Endothelial cell of umbilical vein (primary cell): ENCODE measurements at regions not wholly inside any gene's neighbourhood (a gene's known extent, or its start where the extent isn't known, plus 50 kb on each side); places are given as distances from the start of the nearest gene placed in this dataset.

Experiments
- EZH2 ChIP-seq: IDR thresholded peaks from 2 replicates; pipeline ENCODE4 v1.6.1; 2012; ENCODE audit warnings: borderline replicate concordance, low read depth, mild to moderate bottlenecking, moderate library complexity, low read length, inconsistent platforms; ENCODE audit not compliant: severe bottlenecking
- JUN ChIP-seq: IDR thresholded peaks from 2 replicates; pipeline ENCODE4 v1.6.1; 2011; ENCODE audit warnings: borderline replicate concordance, low read depth; ENCODE audit not compliant: insufficient read length, insufficient read depth
- MYC ChIP-seq: IDR thresholded peaks from one replicate; pipeline ENCODE4 v1.6.1; 2011; ENCODE audit warnings: mild to moderate bottlenecking, low read depth, low read length
- TF ChIP-seq, protein P1 (sequence below), 2 donors: IDR thresholded peaks; 1 replicate in 1 of 2; 2 replicates in 1 of 2; pipeline ENCODE4 v1.5.1; 2011; ENCODE audit warnings: low read length in 2 of 2, mild to moderate bottlenecking in 2 of 2, moderate library complexity in 2 of 2, control low read depth in 1 of 2, inconsistent platforms in 1 of 2, low read depth in 1 of 2; ENCODE audit not compliant: insufficient read depth in 1 of 2; ENCODE audit errors: extremely low read depth in 1 of 2

DNA sequence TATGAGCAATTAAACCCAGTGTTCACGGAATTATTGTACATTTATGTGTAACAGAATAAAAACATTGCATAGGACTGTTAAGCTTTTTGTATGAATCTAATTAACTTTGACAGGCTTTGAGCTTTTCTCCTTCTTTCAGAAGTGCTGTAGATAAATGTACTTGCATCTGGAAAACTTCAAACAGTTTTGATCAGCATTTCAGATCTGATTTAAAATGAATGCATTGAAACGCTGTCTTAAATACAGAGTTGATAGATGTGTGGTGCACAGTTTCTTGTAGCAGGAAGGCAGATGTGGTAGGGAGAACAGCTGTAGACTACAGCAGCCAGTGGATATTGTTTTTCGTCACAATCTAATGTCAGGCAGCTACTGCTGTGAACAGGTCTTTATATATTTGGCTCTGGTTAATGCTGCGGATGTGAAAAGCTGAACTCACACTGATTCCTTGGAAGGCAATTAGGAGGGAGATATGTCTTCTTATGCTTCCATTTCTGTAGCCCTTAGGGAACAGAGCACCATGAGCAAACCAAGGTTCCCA is 193.8 kb upstream of the GOLIM4 start:
- TF ChIP-seq, protein P1, sequence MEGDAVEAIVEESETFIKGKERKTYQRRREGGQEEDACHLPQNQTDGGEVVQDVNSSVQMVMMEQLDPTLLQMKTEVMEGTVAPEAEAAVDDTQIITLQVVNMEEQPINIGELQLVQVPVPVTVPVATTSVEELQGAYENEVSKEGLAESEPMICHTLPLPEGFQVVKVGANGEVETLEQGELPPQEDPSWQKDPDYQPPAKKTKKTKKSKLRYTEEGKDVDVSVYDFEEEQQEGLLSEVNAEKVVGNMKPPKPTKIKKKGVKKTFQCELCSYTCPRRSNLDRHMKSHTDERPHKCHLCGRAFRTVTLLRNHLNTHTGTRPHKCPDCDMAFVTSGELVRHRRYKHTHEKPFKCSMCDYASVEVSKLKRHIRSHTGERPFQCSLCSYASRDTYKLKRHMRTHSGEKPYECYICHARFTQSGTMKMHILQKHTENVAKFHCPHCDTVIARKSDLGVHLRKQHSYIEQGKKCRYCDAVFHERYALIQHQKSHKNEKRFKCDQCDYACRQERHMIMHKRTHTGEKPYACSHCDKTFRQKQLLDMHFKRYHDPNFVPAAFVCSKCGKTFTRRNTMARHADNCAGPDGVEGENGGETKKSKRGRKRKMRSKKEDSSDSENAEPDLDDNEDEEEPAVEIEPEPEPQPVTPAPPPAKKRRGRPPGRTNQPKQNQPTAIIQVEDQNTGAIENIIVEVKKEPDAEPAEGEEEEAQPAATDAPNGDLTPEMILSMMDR (IDR thresholded peaks at IDR 0.05; ENCODE audit: extremely low read depth in 1 of 2, insufficient read depth in 1 of 2, low read depth in 1 of 2, low read length in 2 of 2), result no peak
- TF ChIP-seq MYC, result no peak
- no peak for TF ChIP-seq EZH2
- TF ChIP-seq JUN, result no peak
